Sigmoid colon (tissue), 4 donors: ENCODE measurements at regions not wholly inside any gene's neighbourhood (a gene's known extent, or its start where the extent isn't known, plus 50 kb on each side); places are given as distances from the start of the nearest gene placed in this dataset.

Source experiments
- EP300 ChIP-seq, 4 donors: sonication (generic); formaldehyde crosslinking; IDR thresholded peaks; one replicate each; pipeline ENCODE4 v1.6.1; 2017; ENCODE audit warnings: antibody characterized with exemption in 4 of 4
- POLR2A ChIP-seq, 2 donors: fragments of 450-650 bp; IDR thresholded peaks; one replicate each; pipeline ENCODE4 v1.6.1; 2016; ENCODE audit warnings: antibody characterized with exemption in 2 of 2, mild to moderate bottlenecking in 2 of 2, moderate library complexity in 2 of 2
- POLR2AphosphoS5 ChIP-seq, 4 donors: sonication (generic); formaldehyde crosslinking; IDR thresholded peaks; one replicate each; pipeline ENCODE4 v1.6.1; 2017; ENCODE audit warnings: antibody characterized with exemption in 4 of 4
- TF ChIP-seq, protein P1 (sequence below), 4 experiments: fragments of 450-650 bp in 3 of 4; fragments of 200-600 bp in 1 of 4; IDR thresholded peaks; one replicate each; pipeline ENCODE4 v1.5.1; 2016 to 2019; ENCODE audit warnings: antibody characterized with exemption in 4 of 4, mild to moderate bottlenecking in 3 of 4, moderate library complexity in 2 of 4

DNA sequence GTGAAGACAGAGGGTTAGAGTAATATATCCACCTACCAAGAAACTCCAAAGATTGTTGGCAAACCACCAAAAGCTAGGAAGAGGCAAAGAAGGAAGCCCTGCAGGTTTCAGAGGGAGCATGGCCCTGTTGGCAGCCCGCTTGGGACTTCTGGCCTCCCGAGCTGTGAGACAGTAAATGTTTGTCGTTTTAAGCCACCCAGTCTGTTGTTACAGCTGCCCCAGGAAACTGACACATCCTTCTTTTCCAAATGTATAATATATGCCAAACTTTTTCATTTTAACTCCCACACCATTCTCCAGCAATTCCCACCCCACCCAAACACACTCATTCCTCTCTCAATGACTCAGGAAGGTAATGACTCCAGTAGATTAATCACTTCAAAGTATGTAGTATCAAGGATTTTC is 74.0 kb downstream of the RPS29 start:
- no peak for TF ChIP-seq POLR2A (IDR thresholded peaks at IDR 0.05)
- TF ChIP-seq, protein P1, sequence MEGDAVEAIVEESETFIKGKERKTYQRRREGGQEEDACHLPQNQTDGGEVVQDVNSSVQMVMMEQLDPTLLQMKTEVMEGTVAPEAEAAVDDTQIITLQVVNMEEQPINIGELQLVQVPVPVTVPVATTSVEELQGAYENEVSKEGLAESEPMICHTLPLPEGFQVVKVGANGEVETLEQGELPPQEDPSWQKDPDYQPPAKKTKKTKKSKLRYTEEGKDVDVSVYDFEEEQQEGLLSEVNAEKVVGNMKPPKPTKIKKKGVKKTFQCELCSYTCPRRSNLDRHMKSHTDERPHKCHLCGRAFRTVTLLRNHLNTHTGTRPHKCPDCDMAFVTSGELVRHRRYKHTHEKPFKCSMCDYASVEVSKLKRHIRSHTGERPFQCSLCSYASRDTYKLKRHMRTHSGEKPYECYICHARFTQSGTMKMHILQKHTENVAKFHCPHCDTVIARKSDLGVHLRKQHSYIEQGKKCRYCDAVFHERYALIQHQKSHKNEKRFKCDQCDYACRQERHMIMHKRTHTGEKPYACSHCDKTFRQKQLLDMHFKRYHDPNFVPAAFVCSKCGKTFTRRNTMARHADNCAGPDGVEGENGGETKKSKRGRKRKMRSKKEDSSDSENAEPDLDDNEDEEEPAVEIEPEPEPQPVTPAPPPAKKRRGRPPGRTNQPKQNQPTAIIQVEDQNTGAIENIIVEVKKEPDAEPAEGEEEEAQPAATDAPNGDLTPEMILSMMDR (IDR thresholded peaks at IDR 0.05): no peak
- no peak for TF ChIP-seq POLR2AphosphoS5 (IDR thresholded peaks at IDR 0.05)
- no peak for TF ChIP-seq EP300 (IDR thresholded peaks at IDR 0.05)
